ENCODE measurements at regions not wholly inside any gene's neighbourhood (a gene's known extent, or its start where the extent isn't known, plus 50 kb on each side); places are given as distances from the start of the nearest gene placed in this dataset.
A peak's percentile ranks its signal among the peaks of the same experiment; 100 is the strongest.

- TF ChIP-seq MAX (IDR thresholded peaks at IDR 0.05) (no peak), CTCF (IDR thresholded peaks at IDR 0.05; ENCODE audit: low read depth, low read length, missing input control) (no peak), RAD21 (IDR thresholded peaks at IDR 0.05) (peak in 1 of 2 donors; percentile 7), TAF1 (conservative IDR thresholded peaks at IDR 0.05) (no peak)
Observed at GRCh38 chr3:193843474-193844301, 250.7 kb downstream of the OPA1 start.

Data from liver (tissue), 3 donors.